ENCODE measurements at regions not wholly inside any gene's neighbourhood (a gene's known extent, or its start where the extent isn't known, plus 50 kb on each side); places are given as distances from the start of the nearest gene placed in this dataset.

DNA sequence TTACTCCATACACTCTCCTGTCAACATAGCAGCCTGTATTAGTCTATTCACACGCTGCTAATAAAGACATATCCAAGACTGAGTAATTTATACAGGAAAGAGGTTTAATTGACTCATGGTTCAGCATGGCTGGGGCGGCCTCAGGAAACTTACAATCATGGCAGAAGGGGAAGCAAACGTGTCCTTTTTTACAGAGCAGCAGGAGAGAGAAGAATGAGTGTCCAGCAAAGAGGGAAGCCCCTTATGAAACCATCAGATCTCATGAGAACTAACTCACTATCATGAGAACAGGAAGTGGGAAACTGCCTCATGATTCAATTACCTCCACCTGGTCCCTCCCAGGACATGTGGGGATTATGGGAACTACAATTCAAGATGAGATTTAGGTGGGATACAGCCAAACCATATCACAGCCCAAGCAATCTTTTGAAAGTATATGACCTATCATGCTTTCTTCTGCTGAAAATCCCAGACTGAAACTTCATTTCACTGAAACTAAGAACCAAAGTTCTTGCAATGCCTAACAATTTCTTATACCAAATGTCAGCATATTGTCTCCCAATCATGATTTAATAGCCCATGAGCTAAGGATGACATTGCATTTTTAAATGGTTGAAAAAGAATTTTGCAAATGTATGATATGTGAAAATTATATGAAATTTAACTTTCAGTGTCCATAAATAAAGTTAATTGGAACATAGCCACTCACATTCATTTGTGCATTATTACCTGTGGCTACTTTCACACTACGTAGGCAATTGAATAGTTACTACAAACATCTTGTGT is 686.8 kb upstream of the ZEB2 start:
- DNase-seq (no peak), ATAC-seq (ENCODE audit: low FRiP score) (no peak)
- intact Hi-C loops (cut with DNase I) = no loop called here
- Histone ChIP-seq H3K27me3 (ENCODE audit: control insufficient read depth in 1 of 2, insufficient read depth in 2 of 2, low read length in 1 of 2) (no peaks in the 10 kb centered on the region), H3K4me1 (ENCODE audit: control insufficient read depth in 1 of 2, insufficient read depth in 2 of 2, low read length in 2 of 2) (no peaks in the 10 kb centered on the region), H3K36me3 (ENCODE audit: control insufficient read depth in 1 of 2, insufficient read depth in 2 of 2, low read length in 1 of 2) (no peaks in the 10 kb centered on the region), H3K27ac (ENCODE audit: low read depth in 1 of 2, low read length in 2 of 2) (no peak overlapping the region), H3K4me3 (ENCODE audit: low read length in 2 of 2) (no peak overlapping the region), H3K9me3 (ENCODE audit: control insufficient read depth, low read length) (no peaks in the 10 kb centered on the region)
- 78 to 87% methylated on average over 4 of the region's 4 CpGs for WGBS, 2 donors

- Histone ChIP-seq H3K4me1 (ENCODE audit: control insufficient read depth in 1 of 2, insufficient read depth in 2 of 2, low read length in 2 of 2) (no peaks in the 10 kb centered on the region), H3K4me3 (ENCODE audit: low read length in 2 of 2) (no peak overlapping the region), H3K9me3 (ENCODE audit: control insufficient read depth, low read length) (no peaks in the 10 kb centered on the region), H3K27me3 (ENCODE audit: control insufficient read depth in 1 of 2, insufficient read depth in 2 of 2, low read length in 1 of 2) (no peaks in the 10 kb centered on the region), H3K36me3 (ENCODE audit: control insufficient read depth in 1 of 2, insufficient read depth in 2 of 2, low read length in 1 of 2) (no peaks in the 10 kb centered on the region), H3K27ac (ENCODE audit: low read depth in 1 of 2, low read length in 2 of 2) (no peak overlapping the region)
- intact Hi-C loops (cut with DNase I) = no loop called here
- 93% methylated on average over 2 of the region's 2 CpGs for WGBS, 2 donors
- ATAC-seq (ENCODE audit: low FRiP score) = no peak
- DNase-seq = no peak
These were observed 684.0 kb upstream of the ZEB2 start for GRCh38 chr2:145203891-145204290.

DNA sequence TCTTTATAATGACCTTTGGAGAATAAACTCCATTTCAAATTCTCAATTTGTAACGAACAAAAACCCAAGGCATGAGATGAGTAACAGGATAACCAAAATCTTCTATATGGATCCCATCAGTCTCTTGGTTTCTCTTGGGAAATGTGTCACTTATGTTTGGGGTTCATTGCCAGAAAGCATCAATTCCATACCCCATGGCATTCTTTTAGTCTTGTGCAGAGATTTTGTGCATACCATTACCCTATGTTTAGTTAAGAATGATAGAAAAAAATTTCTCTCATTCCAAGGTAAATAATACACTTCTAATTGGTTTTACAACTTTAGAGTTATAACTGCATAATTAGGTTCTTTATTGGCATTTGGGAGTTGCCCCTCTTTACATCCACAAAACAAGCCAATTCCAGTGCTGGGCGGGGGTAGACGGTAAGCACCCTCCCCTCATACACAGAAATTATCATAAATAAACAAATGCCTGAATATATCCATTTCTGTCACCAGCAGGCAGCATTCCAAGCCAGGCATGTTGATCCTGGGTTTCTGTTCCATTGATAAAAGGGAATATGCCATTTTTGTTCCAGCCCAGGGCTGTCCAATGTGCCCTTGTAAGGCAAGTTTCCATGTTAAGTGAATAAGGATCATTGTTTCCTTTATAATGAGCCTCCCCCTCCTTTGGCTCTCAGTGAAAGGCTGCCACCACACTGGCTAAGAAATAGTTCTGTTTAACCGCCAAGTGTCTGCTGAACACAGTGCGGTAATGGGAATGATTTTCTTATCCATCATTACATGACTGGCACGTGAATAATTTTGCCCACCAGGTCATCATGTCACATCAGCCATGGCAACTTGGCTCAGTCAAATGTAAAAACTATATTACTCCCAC is 680.1 kb upstream of the ZEB2 start:
- WGBS, 2 donors = 73 to 79% methylated on average over 6 of the region's 6 CpGs
- Histone ChIP-seq H3K27ac (ENCODE audit: low read depth in 1 of 2, low read length in 2 of 2) (no peak overlapping the region), H3K9me3 (ENCODE audit: control insufficient read depth, low read length) (no peaks in the 10 kb centered on the region), H3K4me3 (ENCODE audit: low read length in 2 of 2) (no peak overlapping the region), H3K36me3 (ENCODE audit: control insufficient read depth in 1 of 2, insufficient read depth in 2 of 2, low read length in 1 of 2) (no peaks in the 10 kb centered on the region), H3K4me1 (ENCODE audit: control insufficient read depth in 1 of 2, insufficient read depth in 2 of 2, low read length in 2 of 2) (no peaks in the 10 kb centered on the region), H3K27me3 (ENCODE audit: control insufficient read depth in 1 of 2, insufficient read depth in 2 of 2, low read length in 1 of 2) (no peaks in the 10 kb centered on the region)
- ATAC-seq (ENCODE audit: low FRiP score) = no peak
- no peak for DNase-seq
- intact Hi-C loops (cut with DNase I) = no loop called here

GRCh38 chr2:145199042-145199441 is 679.1 kb upstream of the ZEB2 start:
- no peaks in the 10 kb centered on the region for H3K27me3 ChIP-seq (ENCODE audit: control insufficient read depth in 1 of 2, insufficient read depth in 2 of 2, low read length in 1 of 2)
- no peaks in the 10 kb centered on the region for H3K4me1 ChIP-seq (ENCODE audit: control insufficient read depth in 1 of 2, insufficient read depth in 2 of 2, low read length in 2 of 2)
- no peak for DNase-seq
- no peak overlapping the region for H3K27ac ChIP-seq (ENCODE audit: low read depth in 1 of 2, low read length in 2 of 2)
- 66 to 70% methylated on average over 7 of the region's 7 CpGs for WGBS, 2 donors
- H3K4me3 ChIP-seq (ENCODE audit: low read length in 2 of 2) = no peak overlapping the region
- H3K9me3 ChIP-seq (ENCODE audit: control insufficient read depth, low read length) = no peaks in the 10 kb centered on the region
- intact Hi-C loops (cut with DNase I) = no loop called here
- H3K36me3 ChIP-seq (ENCODE audit: control insufficient read depth in 1 of 2, insufficient read depth in 2 of 2, low read length in 1 of 2) = no peaks in the 10 kb centered on the region
- no peak for ATAC-seq (ENCODE audit: low FRiP score)

GRCh38 chr2:145198555-145198954 is 678.6 kb upstream of the ZEB2 start:
- Histone ChIP-seq H3K4me3 (ENCODE audit: low read length in 2 of 2) (no peak overlapping the region), H3K4me1 (ENCODE audit: control insufficient read depth in 1 of 2, insufficient read depth in 2 of 2, low read length in 2 of 2) (no peaks in the 10 kb centered on the region), H3K27me3 (ENCODE audit: control insufficient read depth in 1 of 2, insufficient read depth in 2 of 2, low read length in 1 of 2) (no peaks in the 10 kb centered on the region), H3K36me3 (ENCODE audit: control insufficient read depth in 1 of 2, insufficient read depth in 2 of 2, low read length in 1 of 2) (no peaks in the 10 kb centered on the region), H3K27ac (ENCODE audit: low read depth in 1 of 2, low read length in 2 of 2) (no peak overlapping the region), H3K9me3 (ENCODE audit: control insufficient read depth, low read length) (no peaks in the 10 kb centered on the region)
- ATAC-seq (ENCODE audit: low FRiP score) (no peak), DNase-seq (no peak)
- 92 to 94% methylated on average over 2 of the region's 2 CpGs for WGBS, 2 donors
- intact Hi-C loops (cut with DNase I) = no loop called here

GRCh38 chr2:145197944-145198343 is 678.0 kb upstream of the ZEB2 start:
- ATAC-seq (ENCODE audit: low FRiP score) (no peak), DNase-seq (no peak)
- 95 to 96% methylated on average over 3 of the region's 3 CpGs for WGBS, 2 donors
- intact Hi-C loops (cut with DNase I) = no loop called here
- Histone ChIP-seq H3K27ac (ENCODE audit: low read depth in 1 of 2, low read length in 2 of 2) (no peak overlapping the region), H3K27me3 (ENCODE audit: control insufficient read depth in 1 of 2, insufficient read depth in 2 of 2, low read length in 1 of 2) (no peaks in the 10 kb centered on the region), H3K4me1 (ENCODE audit: control insufficient read depth in 1 of 2, insufficient read depth in 2 of 2, low read length in 2 of 2) (no peaks in the 10 kb centered on the region), H3K9me3 (ENCODE audit: control insufficient read depth, low read length) (no peaks in the 10 kb centered on the region), H3K4me3 (ENCODE audit: low read length in 2 of 2) (no peak overlapping the region), H3K36me3 (ENCODE audit: control insufficient read depth in 1 of 2, insufficient read depth in 2 of 2, low read length in 1 of 2) (no peaks in the 10 kb centered on the region)

DNA sequence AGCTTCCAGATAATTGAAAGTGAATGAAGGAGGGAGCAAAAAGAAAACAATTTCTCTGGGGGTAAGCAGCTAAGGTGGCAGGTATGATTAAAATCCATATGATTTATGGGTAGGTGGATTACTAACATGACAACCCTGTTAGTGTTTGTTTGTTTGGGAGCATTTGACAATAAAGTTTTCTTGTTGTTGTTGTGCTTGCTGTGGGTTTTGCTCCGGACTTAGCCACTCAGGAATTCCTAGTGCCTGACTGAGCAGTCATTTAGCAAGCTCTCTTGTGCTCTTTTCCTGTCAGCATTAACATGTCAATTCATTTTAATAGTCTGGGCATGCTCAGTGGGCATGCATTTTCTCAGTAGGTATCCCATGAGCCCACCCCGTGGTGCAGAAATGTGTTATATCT is 674.8 kb upstream of the ZEB2 start:
- Histone ChIP-seq H3K4me3 (ENCODE audit: low read length in 2 of 2) (no peak overlapping the region), H3K4me1 (ENCODE audit: control insufficient read depth in 1 of 2, insufficient read depth in 2 of 2, low read length in 2 of 2) (no peaks in the 10 kb centered on the region), H3K27me3 (ENCODE audit: control insufficient read depth in 1 of 2, insufficient read depth in 2 of 2, low read length in 1 of 2) (no peaks in the 10 kb centered on the region), H3K27ac (ENCODE audit: low read depth in 1 of 2, low read length in 2 of 2) (no peak overlapping the region), H3K9me3 (ENCODE audit: control insufficient read depth, low read length) (no peaks in the 10 kb centered on the region), H3K36me3 (ENCODE audit: control insufficient read depth in 1 of 2, insufficient read depth in 2 of 2, low read length in 1 of 2) (no peaks in the 10 kb centered on the region)
- intact Hi-C loops (cut with DNase I) = no loop called here
- DNase-seq (no peak), ATAC-seq (ENCODE audit: low FRiP score) (no peak)
- WGBS, 2 donors = 53 to 61% methylated on average over 2 of the region's 2 CpGs

DNA sequence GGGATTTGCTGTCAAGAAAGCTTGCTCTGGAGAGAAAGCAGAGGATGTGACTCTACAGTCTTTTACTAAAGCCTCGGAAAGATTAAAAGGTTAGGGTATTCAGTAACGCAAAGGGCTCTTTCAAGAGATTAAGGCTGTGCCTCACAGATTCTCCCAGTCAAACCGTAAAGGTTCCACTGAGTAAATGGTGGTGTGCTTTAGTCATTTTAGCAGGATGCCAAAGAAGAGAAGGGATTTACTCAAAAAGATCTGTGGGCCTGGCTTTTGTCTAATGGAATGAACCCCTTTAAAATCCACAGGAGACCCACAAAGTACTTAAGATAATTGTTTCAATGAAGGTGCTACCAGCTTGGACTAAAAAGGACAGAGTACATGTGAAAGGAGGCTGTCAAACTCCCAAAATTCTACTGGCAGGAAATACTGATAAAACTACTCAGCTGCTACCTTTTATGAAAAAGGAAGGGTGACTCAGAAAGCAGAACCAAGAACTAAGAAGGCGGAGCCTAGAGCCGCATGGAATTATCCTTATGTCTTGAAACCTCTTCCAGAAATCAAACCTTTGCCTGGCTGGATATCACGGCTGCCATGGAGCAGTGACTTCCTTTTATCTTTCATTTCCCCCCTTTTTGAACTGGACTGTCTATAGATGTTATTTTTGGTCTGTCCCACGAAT is 670.2 kb upstream of the ZEB2 start:
- no peaks in the 10 kb centered on the region for H3K36me3 ChIP-seq (ENCODE audit: control insufficient read depth in 1 of 2, insufficient read depth in 2 of 2, low read length in 1 of 2)
- WGBS, 2 donors = 89% methylated on average over 7 of the region's 7 CpGs
- DNase-seq = no peak
- H3K27ac ChIP-seq (ENCODE audit: low read depth in 1 of 2, low read length in 2 of 2) = no peak overlapping the region
- H3K4me3 ChIP-seq (ENCODE audit: low read length in 2 of 2) = no peak overlapping the region
- H3K4me1 ChIP-seq (ENCODE audit: control insufficient read depth in 1 of 2, insufficient read depth in 2 of 2, low read length in 2 of 2) = no peaks in the 10 kb centered on the region
- no peaks in the 10 kb centered on the region for H3K9me3 ChIP-seq (ENCODE audit: control insufficient read depth, low read length)
- H3K27me3 ChIP-seq (ENCODE audit: control insufficient read depth in 1 of 2, insufficient read depth in 2 of 2, low read length in 1 of 2) = no peaks in the 10 kb centered on the region
- intact Hi-C loops (cut with DNase I) = no loop called here
- ATAC-seq (ENCODE audit: low FRiP score) = no peak
